Stimulated activated CD4-positive, alpha-beta T cell treated with anti-CD3 and anti-CD28 coated beads, Interleukin-12 subunit alpha, Interleukin-12 subunit beta, amount 100 ng/mL, for 24 hours (primary cell): ENCODE measurements at regions not wholly inside any gene's neighbourhood (a gene's known extent, or its start where the extent isn't known, plus 50 kb on each side); places are given as distances from the start of the nearest gene placed in this dataset.
"Not testable (repeated sequence)": the region's sequence is repeated elsewhere in the genome, so short reads cannot be mapped to it uniquely, and the experiment has no call there.

ENCODE experiments used
- DNase-seq, 2 experiments: peaks; one replicate each; pipeline ENCODE4 v3.0.0-alpha.2; 2020; ENCODE audit warnings: low read depth in 2 of 2

DNA sequence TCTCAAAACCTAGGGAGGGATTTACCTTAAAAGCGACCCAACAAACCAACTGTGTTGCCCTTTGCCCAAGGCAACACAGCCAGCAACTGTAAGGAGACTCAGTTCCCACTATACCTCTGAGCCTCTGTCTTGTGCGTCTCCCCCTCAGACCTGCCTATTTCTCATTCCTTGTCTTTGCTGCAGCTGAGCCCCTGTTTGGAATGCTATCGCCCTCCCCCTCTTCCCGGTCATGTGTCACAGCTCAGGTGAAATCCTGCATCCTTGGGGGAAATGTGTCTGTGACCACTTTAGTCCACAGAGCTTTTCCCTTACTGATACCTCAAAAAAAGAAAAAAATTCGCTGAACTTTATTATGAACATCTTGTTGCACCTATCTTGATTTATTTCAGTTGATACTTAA is 52.0 kb upstream of the LRIG1 start:
- no peak for DNase-seq

DNA sequence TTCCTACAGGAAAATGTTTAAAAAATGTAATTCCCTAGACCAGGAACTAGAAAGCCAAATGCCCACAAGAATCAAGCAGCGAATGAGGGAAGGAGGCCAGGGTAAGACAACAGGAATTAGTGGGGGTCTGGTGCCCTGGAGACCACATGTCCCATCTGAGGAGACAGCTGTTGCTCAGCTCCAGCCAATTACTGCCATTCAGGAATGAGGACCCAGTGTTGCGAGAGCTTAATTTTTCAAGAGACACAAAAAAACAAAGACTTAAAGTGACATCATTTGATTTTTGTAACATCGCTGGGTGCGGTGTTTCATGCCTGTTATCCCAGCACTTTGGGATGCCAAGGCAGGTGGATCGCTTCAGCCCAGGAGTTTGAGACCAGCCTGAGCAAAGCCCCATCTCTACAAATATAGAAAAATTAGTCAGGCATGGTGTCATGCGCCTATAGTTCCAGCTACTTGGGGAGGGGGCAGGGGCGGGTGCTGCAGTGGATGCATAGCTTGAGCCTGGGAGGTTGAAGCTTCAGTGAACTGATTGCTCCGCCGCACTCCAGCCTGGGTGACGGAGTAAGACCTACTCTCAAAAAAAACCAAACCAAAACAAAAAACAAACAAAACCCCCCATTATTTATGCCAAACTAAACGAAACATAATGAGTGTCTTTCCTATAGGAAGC is 52.8 kb upstream of the LRIG1 start:
- DNase-seq: no peak

DNA sequence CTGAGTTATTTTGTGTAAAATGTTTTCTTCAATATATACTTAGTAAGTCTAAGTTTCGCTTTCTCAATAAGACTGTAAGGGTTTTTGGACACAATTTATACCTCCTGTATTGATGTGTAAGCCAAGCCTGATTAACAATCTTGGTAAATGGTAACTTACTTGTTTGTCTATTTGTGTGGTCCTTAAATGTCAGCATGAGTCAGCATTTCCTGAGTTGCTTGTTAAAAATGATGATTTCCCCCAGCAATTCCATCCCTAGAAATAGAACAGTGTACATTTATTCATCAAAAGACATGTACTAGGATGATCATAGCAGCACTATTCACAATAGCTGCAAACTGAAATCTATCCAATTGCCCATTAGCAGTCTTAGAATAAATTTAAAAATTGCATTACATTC is 53.4 kb upstream of the LRIG1 start:
- DNase-seq: no peak

DNA sequence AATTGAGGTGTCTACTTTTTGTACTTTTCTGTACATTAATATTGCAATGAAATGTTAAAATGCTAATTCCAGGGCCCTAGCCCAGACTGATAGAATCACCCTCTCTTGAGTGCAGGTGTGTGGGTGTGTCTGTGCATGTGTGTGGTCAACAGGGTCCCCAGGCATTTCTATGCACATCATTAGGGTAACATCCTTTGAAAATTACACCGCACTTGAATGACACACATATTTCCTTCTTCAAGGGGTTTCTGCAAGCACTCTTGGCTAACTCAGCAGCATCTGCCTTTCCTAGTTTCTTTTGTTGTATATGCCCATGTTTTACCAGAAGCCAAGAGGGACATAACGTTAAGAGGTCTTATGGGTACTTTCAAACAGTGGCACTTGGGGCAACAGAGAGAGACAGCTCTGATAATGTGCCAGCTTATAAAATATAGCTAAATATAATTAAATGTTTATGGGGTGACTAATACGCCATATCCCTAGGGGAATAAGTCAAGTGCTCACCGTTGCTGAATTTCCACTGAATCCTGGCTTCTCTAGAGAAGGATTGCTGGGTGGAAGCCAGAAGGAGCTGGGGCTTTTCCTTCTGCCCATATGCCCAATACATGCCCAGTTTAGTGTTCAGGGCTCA is 54.5 kb upstream of the LRIG1 start:
- DNase-seq: no peak

DNA sequence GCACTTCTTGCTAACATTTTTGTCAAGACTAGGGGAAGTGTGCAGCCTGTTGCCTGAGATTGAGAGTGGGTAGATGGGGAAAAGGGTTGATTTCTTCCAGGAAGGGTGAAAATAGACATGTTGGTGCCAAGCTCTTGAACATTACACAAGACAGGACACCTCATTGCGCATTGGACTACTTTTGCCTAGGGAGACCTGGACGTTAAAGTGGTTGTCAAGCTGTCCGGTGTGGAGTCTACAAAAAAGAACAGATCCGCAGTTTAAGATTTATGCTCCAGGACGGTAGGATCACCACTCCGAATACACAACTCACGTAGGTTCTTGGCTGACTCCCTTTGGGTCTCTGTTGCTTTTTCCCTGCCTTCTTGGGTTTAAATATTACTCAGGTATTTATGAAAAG is 56.3 kb upstream of the LRIG1 start:
- no peak for DNase-seq

DNA sequence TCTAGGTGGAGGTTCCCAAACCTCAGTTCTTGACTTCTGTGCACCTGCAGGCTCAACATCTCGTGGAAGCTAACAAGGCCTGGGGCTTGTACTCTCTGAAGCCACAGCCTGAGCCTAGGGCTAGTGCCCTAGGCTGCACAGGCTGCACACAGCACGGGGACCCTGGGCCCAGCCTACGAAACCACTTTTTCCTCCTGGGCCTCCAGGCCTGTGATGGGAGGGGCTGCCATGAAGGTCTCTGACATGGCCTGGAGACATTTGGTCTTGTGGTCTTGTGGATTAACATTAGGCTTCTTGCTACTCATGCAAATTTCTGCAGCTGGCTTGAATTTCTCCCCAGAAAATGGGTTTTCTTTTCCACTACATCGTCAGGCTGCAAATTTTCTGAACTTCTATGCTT is 59.1 kb upstream of the LRIG1 start:
- DNase-seq: not testable (repeated sequence)

DNA sequence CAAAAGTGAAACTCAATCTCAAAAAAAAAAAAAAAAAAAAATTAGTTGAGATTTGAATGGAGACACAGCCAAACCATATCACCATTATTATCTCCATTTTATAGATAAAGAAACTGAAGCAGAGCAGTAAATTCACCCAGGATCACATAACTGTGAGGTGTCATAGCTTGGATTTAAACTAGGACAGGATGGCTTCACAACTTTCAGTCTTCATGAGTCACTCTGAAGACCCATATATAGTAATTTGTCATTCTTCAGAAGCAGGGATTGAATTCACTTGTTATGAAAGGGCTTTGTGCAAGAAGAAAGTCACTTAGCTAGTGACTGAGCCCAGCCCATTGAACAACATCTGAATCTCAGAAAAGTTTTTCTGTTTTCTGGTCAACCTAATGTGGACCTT is 60.5 kb upstream of the LRIG1 start:
- DNase-seq: no peak

DNA sequence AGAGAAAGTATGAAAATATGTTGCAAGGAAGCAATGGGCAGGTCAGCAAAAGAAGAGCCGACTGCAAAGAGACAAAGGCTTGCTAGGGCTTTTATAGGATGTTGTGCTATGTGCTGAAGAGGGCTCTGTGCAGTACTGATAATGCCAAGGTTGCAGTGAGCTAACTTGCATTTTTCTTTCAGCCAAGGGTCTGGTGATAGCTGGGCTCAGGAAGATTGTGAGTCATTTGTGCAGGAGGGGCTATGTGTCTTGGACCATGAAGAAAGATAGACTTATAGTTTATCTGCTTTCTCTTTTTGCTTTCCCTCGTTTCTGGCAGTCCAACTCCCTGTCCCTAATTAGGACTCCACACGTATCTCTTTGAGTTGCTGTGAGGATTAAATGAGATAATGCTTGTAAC is 64.5 kb upstream of the LRIG1 start:
- DNase-seq: no peak

DNA sequence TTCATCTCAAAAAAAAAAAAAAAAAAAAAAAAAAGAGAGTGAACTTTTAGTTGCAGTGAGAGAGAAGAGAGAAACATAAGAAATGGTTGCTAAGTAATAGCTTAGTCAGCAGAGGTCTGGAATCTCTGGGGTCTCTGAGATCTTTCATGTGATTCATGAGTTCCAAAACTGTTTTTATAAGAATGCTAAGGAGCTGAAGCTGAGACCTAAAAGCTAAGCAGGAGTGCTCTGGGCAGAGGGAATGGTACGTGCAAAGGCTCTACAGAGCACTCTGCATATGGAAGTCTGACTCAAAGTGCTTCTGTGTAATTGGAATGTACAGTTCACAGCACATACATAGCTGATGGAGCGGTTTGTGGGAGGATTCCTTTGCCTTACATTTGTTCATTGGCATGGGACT is 66.3 kb upstream of the LRIG1 start:
- no peak for DNase-seq

DNA sequence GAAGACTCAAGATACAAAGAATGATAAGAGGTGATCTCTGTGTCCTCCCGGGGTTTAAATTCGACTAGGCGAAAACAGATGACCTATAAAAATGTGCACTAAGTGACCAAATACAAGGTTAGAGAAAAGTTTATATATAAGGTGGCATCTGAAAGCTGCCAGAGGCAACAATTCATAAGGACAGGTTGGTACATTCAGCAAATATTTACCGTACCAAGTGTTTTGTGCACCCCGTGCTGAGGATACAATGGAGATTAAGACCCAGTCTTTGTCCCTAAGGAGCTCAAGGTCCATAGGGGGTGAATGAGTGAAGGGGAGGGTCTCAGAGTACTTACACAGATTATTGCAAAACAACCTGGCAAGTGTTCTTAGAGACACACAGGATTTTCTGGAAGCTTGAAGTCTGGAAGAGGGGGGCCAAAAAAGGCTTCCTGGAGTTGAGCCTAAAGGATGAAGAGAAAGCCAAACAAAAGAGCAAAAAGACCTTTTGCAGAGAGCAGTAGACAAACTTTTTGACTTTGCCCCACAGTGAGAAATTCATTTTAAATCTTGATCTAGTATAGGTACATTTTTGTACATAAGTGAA is 71.4 kb upstream of the LRIG1 start:
- DNase-seq: no peak

DNA sequence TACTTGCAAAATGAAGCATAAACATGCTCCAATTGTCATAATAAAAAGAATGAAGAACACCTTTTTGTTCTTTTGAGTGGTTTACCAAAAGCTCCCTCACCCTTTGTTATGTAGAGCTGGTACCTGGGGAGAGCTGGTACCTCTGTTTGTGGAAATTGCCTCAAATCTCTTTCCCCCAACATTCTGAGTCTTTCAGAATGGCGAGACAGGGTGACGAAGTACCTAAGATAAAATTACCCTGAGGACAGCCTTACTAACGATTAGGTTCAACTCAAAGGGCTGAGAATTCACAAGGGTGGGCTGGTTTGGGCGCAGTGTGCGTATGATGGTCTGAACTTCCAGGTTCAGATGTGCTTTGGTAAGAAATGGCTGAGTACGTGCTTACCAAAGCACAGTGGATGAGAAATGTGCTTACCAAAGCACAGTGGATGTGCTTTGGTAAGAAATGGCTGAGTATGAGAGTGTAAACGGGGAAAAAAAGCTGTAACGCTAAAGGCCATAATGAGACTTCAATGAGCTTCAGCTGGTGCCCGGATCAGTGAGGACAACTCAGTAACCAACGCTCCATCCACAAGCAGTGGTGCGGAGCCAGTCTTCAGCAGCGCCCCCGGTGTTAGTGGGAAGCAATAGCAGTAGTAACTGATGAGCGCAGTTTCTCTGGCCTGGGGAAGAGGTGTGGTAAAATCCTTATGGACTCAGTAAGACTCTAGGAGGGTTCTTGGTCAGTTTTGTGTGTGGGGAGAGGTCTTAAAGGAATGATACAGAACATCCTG is 72.3 kb upstream of the LRIG1 start:
- DNase-seq: no peak

DNA sequence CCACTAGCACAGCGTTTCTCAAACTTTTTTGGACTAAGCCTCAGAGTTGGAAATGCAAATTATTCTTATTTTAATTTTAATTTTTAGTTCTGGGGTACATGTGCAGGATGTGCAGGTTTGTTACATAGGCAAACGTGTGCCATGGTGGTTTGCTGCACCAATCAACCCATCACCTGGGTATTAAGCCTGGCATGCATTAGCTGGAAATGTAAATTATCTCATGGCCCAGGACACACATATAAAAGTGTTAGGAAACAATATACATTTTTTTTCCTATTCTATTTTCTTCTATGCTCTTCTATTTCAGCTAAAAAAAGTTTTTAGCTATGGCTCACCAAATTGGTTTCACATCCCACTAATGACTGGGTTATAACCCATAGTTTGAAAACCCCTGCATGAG is 73.3 kb upstream of the LRIG1 start:
- DNase-seq: no peak

DNA sequence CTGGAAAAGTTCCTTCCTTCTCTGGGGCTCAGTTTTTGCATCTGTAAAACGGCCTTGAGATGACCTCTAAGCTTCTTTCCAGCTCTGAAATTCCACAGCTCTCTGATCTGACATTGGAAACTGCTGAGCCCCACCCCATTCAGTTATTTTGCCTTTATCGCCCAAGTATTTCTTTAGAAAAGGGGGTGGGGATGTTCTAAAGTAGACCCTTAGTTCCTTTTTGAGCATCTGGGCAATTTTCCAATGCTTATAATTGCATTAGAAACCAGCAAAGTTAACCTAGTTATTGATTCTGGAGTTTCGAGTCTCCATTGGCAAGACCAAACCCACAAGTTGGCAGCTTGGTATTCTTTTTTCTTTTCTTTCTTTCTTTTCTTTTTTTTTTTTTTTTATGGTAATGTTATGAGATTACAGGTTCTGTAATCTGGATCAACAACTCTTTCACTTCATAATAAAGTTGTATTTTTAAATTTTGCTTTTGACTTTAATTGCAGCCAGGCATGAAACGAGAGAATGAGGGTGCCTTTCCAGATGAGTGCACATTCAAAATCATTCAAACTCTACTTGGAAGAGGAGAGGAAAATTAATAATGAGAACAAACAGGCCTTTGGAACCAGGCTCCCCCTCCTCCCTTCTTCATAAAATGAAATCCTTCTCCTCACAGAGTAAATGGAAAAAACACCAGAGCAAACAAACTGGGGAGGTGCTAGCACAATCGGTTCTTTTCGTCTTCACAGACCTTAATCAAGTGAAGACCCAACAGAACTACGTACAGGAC is 76.8 kb upstream of the LRIG1 start:
- no peak for DNase-seq

DNA sequence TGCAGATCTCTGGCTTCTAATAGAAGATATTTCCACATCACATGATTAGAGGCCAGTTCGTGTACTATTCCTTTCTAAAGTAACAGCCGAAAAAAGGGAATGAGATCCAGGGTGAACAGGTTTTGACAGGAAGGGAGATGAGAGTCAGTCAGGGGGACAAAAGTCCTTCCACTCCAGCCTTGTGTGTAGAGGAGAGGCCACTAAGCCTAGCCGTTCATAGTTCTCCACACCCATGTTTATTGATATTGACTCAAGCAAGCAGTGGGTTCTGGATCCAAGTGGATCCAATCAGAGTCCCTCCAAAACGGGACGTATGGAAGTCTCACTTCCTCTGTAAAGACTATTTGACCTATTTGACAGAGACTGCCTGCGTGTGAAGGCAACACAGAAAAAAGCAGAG is 80.4 kb upstream of the LRIG1 start:
- no peak for DNase-seq

DNA sequence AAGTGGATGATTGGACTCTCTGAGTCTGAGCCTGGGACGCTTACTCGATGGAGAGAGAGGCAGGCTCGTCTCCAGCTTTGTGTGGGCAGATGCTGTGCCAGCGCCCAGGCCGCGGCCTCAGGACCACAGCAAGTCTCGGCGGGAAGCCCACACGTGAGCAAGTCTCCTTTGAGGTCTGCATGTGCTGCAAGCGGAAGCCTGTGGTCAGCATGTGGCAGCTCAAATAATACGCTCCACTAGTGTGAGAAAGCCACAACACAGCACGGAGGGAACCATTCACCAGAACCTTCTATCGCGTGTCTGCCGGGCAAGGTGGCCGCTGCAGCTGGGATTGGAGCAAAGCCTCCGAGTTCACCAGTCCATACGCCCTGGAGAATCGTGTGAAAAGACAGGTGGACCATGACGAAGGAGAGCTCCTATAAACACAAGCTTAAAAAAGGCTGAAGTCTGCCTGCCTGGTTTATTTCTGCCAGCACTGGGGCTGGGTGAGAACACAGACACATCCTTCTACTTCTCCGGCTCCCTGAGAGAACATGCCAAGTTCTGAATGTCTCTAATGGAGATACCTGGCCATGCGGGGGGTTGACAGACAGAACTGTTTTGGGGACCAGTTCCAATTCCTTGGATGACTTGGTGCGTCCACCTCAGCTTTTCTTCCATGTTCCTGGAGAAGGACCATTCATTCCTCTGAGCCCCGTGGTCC is 82.0 kb upstream of the LRIG1 start:
- DNase-seq: peak in 1 of 2 experiments; percentile 2

DNA sequence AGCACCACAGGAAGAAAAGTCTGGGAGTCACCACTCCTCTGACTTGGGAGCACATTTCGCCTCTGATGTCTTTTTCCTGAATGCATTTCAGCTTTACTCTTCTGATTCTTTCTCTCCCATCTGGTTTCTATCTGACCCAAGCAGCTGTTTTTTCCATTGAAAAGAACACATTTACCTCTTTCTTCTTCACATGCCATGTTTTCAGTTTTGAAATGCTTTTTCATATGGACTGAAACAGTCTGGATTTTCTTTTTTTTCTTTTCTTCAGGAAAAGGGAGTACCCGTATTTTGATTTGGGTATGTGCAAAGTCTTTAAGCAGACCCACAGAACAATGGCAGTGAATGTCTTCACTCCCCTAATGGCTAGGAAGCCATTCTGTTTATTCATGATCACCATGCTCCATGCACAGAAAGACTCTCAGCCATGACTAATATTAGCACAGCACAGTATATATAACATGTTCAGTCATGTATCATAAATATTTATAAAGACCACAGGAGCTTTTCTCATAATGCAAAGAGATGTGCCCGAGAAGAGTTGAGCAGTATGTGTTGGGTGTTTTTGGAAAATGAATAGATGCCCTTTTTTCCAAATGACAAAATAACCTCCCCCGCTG is 82.7 kb upstream of the LRIG1 start:
- no peak for DNase-seq

DNA sequence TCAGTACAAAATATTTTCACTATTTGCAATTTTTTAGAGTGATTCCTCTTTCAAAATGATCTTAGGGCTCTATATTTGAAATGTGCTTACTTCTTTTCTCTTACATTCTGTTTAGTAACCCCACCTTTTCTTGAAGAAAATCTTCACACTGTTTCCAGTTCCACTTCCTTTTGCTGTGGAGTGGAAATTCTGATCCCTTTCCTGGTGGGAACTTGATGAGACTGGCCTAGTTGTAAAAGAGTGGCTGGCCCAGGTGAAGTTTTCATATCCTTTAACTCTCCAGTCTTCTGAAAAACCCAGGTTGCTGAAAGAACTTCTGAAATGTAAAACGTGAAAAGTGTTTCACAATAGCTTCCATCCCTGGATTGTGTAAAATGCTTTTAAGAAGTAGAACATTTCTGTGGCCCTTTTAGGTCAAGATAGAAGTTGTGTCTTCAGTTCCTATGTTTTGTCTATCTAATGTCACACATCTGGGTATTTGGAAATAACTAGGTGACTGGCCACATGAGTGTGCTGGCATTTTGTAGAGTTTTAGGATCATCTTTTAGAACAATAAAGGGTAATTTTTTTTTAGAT is 84.8 kb upstream of the LRIG1 start:
- DNase-seq: no peak

DNA sequence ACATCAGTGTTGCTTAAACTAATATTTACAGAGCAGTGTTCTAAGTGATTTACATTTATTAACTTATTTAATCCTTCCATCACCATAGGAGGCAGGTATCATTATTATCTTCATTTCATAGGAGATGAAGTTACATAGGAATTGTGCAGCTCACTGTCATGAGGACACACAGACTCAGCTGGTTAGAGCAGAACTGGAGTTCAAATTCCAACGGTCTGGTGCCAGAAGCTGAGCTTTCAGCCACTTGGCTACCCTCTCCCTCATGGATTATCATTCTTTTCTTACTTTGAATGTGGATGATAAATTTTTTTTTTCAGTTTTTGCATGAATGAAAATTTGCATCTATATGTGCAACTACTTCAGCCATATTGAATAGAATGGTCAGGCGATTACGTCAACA is 86.0 kb upstream of the LRIG1 start:
- DNase-seq: no peak

DNA sequence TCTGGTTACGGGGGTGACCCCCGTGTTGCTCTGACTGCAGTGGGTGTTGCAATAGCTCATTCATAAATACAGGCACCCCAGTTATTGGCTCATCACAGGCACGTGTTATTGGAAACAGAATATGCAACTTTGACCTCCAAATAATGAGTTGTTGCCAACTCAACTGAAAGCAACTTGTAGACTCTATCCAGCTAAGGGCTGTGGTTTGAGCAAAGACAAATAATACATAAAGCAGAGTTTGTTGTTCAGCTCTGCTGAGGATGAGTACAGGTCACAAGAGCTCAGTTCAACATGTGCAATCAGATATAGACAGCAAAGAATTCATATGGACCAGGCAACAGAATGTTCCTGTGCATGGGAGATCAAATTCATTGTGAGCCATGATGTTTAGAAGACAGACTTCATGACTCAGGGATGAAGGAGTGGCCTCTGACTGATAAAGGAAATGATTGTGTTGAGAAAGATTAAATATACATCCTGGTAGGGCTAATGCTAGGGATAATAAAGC is 87.6 kb upstream of the LRIG1 start:
- no peak for DNase-seq

DNA sequence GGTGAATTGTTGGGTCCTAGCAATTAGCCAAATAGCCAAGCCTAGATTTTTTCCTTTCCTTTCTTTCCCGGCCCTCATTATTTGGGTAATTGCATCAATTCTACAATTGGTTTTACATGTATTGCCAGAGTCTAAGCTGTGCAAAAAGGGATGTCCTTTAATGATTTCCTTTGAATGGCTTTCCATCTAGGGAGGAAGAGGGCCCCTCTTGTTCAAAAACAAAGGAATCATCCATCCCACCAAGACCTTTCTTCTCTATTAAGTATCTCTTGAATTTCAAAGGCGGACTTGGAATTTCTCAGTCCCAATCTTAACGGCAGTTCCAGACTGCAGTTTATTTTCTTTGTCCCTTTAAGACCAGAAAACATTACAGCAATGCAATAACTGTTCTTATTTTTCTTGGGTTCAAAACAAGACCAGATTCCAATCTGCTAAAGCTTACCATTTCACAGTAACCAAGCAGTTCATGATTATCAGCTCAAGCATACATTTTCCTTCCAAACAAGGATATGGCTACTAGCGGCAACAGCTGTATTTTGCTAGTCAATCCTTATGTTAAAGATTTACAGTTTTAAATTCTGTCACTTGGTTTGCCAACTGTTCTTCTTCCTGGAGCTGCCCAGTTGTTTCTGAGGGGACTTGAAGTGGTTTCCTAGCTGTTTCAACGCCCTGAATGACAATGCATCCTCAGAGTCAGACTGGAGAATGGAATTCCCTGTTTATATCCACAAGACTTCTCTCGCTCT is 91.4 kb upstream of the LRIG1 start:
- no peak for DNase-seq
